Progenitor cell of endocrine pancreas (in vitro differentiated cells): ENCODE measurements at regions not wholly inside any gene's neighbourhood (a gene's known extent, or its start where the extent isn't known, plus 50 kb on each side); places are given as distances from the start of the nearest gene placed in this dataset.
"Not testable (repeated sequence)": the region's sequence is repeated elsewhere in the genome, so short reads cannot be mapped to it uniquely, and the experiment has no call there.

Experiments
- DNase-seq: peaks from one replicate; pipeline ENCODE4 v3.0.0; 2021; ENCODE audit warnings: low spot score; ENCODE audit not compliant: unreplicated experiment
- H3K27ac Mint-ChIP-seq: 2 replicates; pipeline ENCODE4 v1.8.0; 2021; ENCODE audit warnings: mild to moderate bottlenecking, moderate library complexity, mixed read lengths
- H3K27me3 Mint-ChIP-seq: 2 replicates; pipeline ENCODE4 v1.8.0; 2021; ENCODE audit warnings: mixed read lengths
- H3K36me3 Mint-ChIP-seq: 2 replicates; pipeline ENCODE4 v1.8.0; 2022; ENCODE audit warnings: mixed read lengths; ENCODE audit not compliant: insufficient read depth
- H3K4me1 Mint-ChIP-seq: 2 replicates; pipeline ENCODE4 v1.8.0; 2021; ENCODE audit warnings: low read depth, mixed read lengths
- H3K4me3 Mint-ChIP-seq: 2 replicates; pipeline ENCODE4 v1.8.0; 2021; ENCODE audit warnings: low read depth, mild to moderate bottlenecking, moderate library complexity, mixed read lengths
- H3K9me3 Mint-ChIP-seq: 2 replicates; pipeline ENCODE4 v1.8.0; 2021; ENCODE audit warnings: low read depth, mixed read lengths
- CTCF ChIP-seq: fragments of 200-600 bp; sonication (generic); IDR thresholded peaks from one replicate; pipeline ENCODE4 v1.5.0; 2021; ENCODE audit warnings: antibody characterized with exemption, mild to moderate bottlenecking; ENCODE audit not compliant: unreplicated experiment

GRCh38 chr6:112524071-112524470 is 176.9 kb downstream of the RFPL4B start:
- no peak overlapping the region for H3K27ac Mint-ChIP-seq
- no peak for DNase-seq
- no peak overlapping the region for H3K4me3 Mint-ChIP-seq
- TF ChIP-seq CTCF: no peak
- no peaks in the 10 kb centered on the region for H3K4me1 Mint-ChIP-seq
- H3K36me3 Mint-ChIP-seq: no peaks in the 10 kb centered on the region
- no peaks in the 10 kb centered on the region for H3K9me3 Mint-ChIP-seq
- H3K27me3 Mint-ChIP-seq: no peaks in the 10 kb centered on the region

GRCh38 chr6:112525749-112526148 is 178.6 kb downstream of the RFPL4B start:
- no peaks in the 10 kb centered on the region for H3K27me3 Mint-ChIP-seq
- peaks cover 3% of the 10 kb centered on the region for H3K9me3 Mint-ChIP-seq
- H3K27ac Mint-ChIP-seq: no peak overlapping the region
- H3K4me3 Mint-ChIP-seq: no peak overlapping the region
- H3K36me3 Mint-ChIP-seq: peaks cover 2% of the 10 kb centered on the region
- no peak for TF ChIP-seq CTCF
- no peaks in the 10 kb centered on the region for H3K4me1 Mint-ChIP-seq
- no peak for DNase-seq

GRCh38 chr6:112526594-112526993 is 179.5 kb downstream of the RFPL4B start:
- Mint-ChIP-seq H3K9me3 (peaks cover 3% of the 10 kb centered on the region), H3K4me1 (no peaks in the 10 kb centered on the region), H3K27me3 (no peaks in the 10 kb centered on the region), H3K27ac (no peak overlapping the region), H3K4me3 (no peak overlapping the region), H3K36me3 (peaks cover 2% of the 10 kb centered on the region)
- no peak for DNase-seq
- TF ChIP-seq CTCF: no peak

GRCh38 chr6:112528306-112528705 is 181.2 kb downstream of the RFPL4B start:
- not testable (repeated sequence) for H3K4me3 Mint-ChIP-seq, H3K27ac Mint-ChIP-seq, H3K4me1 Mint-ChIP-seq, DNase-seq, H3K36me3 Mint-ChIP-seq, H3K9me3 Mint-ChIP-seq, H3K27me3 Mint-ChIP-seq

- DNase-seq: no peak
- H3K27me3 Mint-ChIP-seq: no peaks in the 10 kb centered on the region
- peaks cover 7% of the 10 kb centered on the region for H3K9me3 Mint-ChIP-seq
- H3K27ac Mint-ChIP-seq: no peak overlapping the region
- H3K4me1 Mint-ChIP-seq: no peaks in the 10 kb centered on the region
- no peak overlapping the region for H3K4me3 Mint-ChIP-seq
- no peaks in the 10 kb centered on the region for H3K36me3 Mint-ChIP-seq
- TF ChIP-seq CTCF: no peak
Observed at GRCh38 chr6:112535816-112536215, 188.7 kb downstream of the RFPL4B start.

GRCh38 chr6:112539355-112539754 is 192.2 kb downstream of the RFPL4B start:
- no peak overlapping the region for H3K4me3 Mint-ChIP-seq
- H3K4me1 Mint-ChIP-seq: no peaks in the 10 kb centered on the region
- H3K27ac Mint-ChIP-seq: no peak overlapping the region
- H3K36me3 Mint-ChIP-seq: no peaks in the 10 kb centered on the region
- H3K27me3 Mint-ChIP-seq: no peaks in the 10 kb centered on the region
- peaks cover 12% of the 10 kb centered on the region for H3K9me3 Mint-ChIP-seq
- TF ChIP-seq CTCF: no peak
- no peak for DNase-seq

GRCh38 chr6:112541847-112542246 is 194.7 kb downstream of the RFPL4B start:
- not testable (repeated sequence) for H3K36me3 Mint-ChIP-seq, H3K4me1 Mint-ChIP-seq, H3K27me3 Mint-ChIP-seq, H3K27ac Mint-ChIP-seq, H3K4me3 Mint-ChIP-seq, DNase-seq
- H3K9me3 Mint-ChIP-seq: peaks cover 12% of the 10 kb centered on the region

- H3K36me3 Mint-ChIP-seq, H3K4me3 Mint-ChIP-seq, H3K4me1 Mint-ChIP-seq, H3K27ac Mint-ChIP-seq, H3K27me3 Mint-ChIP-seq, DNase-seq: not testable (repeated sequence)
- H3K9me3 Mint-ChIP-seq: peaks cover 14% of the 10 kb centered on the region
Observed at GRCh38 chr6:112547321-112548085, 200.4 kb downstream of the RFPL4B start.
